ENCODE measurements at regions not wholly inside any gene's neighbourhood (a gene's known extent, or its start where the extent isn't known, plus 50 kb on each side); places are given as distances from the start of the nearest gene placed in this dataset.
"Not testable (repeated sequence)": the region's sequence is repeated elsewhere in the genome, so short reads cannot be mapped to it uniquely, and the experiment has no call there.

GRCh38 chr2:118387509-118387908, 299.2 kb downstream of the INSIG2 start:
- peak; percentile 41 for DNase-seq (ENCODE audit: low read depth)

GRCh38 chr2:118386641-118387302, 298.5 kb downstream of the INSIG2 start:
- peak; percentile 62 for DNase-seq (ENCODE audit: low read depth)

- DNase-seq (ENCODE audit: low read depth), result no peak
These were observed 292.8 kb downstream of the INSIG2 start for GRCh38 chr2:118380915-118381653.

- no peak for DNase-seq (ENCODE audit: low read depth)
These were observed 287.7 kb downstream of the INSIG2 start for GRCh38 chr2:118375907-118376485.

- DNase-seq (ENCODE audit: low read depth), result no peak
These were observed 286.9 kb downstream of the INSIG2 start for GRCh38 chr2:118374974-118375755.

GRCh38 chr2:118372886-118373830, 284.9 kb downstream of the INSIG2 start:
- no peak for DNase-seq (ENCODE audit: low read depth)

- peak; percentile 36 for DNase-seq (ENCODE audit: low read depth)
These were observed 283.2 kb downstream of the INSIG2 start for GRCh38 chr2:118371515-118371914.

- DNase-seq (ENCODE audit: low read depth), result not testable (repeated sequence)
These were observed 281.2 kb downstream of the INSIG2 start for GRCh38 chr2:118369521-118369920.

- no peak for DNase-seq (ENCODE audit: low read depth)
These were observed 275.3 kb downstream of the INSIG2 start for GRCh38 chr2:118363604-118364003.

- DNase-seq (ENCODE audit: low read depth), result no peak
These were observed 267.8 kb downstream of the INSIG2 start for GRCh38 chr2:118356051-118356450.

- DNase-seq (ENCODE audit: low read depth), result no peak
These were observed 263.5 kb downstream of the INSIG2 start for GRCh38 chr2:118351796-118352195.

GRCh38 chr2:118350621-118351020, 262.4 kb downstream of the INSIG2 start:
- DNase-seq (ENCODE audit: low read depth), result no peak

- no peak for DNase-seq (ENCODE audit: low read depth)
These were observed 261.1 kb downstream of the INSIG2 start for GRCh38 chr2:118349365-118349764.

GRCh38 chr2:118348380-118349034, 260.2 kb downstream of the INSIG2 start:
- no peak for DNase-seq (ENCODE audit: low read depth)

GRCh38 chr2:118345465-118345864, 257.2 kb downstream of the INSIG2 start:
- no peak for DNase-seq (ENCODE audit: low read depth)

GRCh38 chr2:118340103-118340502, 251.8 kb downstream of the INSIG2 start:
- no peak for DNase-seq (ENCODE audit: low read depth)

- no peak for DNase-seq (ENCODE audit: low read depth)
These were observed 251.1 kb downstream of the INSIG2 start for GRCh38 chr2:118339386-118339785.

- no peak for DNase-seq (ENCODE audit: low read depth)
These were observed 245.4 kb downstream of the INSIG2 start for GRCh38 chr2:118333664-118334063.

- no peak for DNase-seq (ENCODE audit: low read depth)
These were observed 237.2 kb downstream of the INSIG2 start for GRCh38 chr2:118325321-118325955.

- DNase-seq (ENCODE audit: low read depth), result no peak
These were observed 234.1 kb downstream of the INSIG2 start for GRCh38 chr2:118322406-118322805.

All from stromal cell of bone marrow (primary cell).